Keratinocyte (primary cell): ENCODE measurements at regions not wholly inside any gene's neighbourhood (a gene's known extent, or its start where the extent isn't known, plus 50 kb on each side); places are given as distances from the start of the nearest gene placed in this dataset.

Experiments used
- CTCF ChIP-seq, 3 experiments: IDR thresholded peaks in 1 of 3; conservative IDR thresholded peaks in 1 of 3; optimal IDR thresholded peaks in 1 of 3; 2 replicates in 2 of 3; 3 replicates in 1 of 3; pipeline versions ENCODE3 to v1.5.1; 2011; ENCODE audit warnings: low read length in 3 of 3, mild to moderate bottlenecking in 3 of 3, moderate library complexity in 2 of 3, control low read depth in 1 of 3, inconsistent platforms in 1 of 3; ENCODE audit not compliant: insufficient read depth in 2 of 3; ENCODE audit errors: extremely low read depth in 1 of 3
- EZH2 ChIP-seq: IDR thresholded peaks from one replicate; pipeline ENCODE4 v1.6.1; 2012; ENCODE audit warnings: inconsistent platforms, mild to moderate bottlenecking, low read length, moderate library complexity

- TF ChIP-seq EZH2 (no peak), CTCF (optimal IDR thresholded peaks at IDR 0.05 in 1 of 3, IDR thresholded peaks at IDR 0.05 in 1 of 3, conservative IDR thresholded peaks at IDR 0.05 in 1 of 3; ENCODE audit: extremely low read depth in 1 of 3, insufficient read depth in 2 of 3, low read length in 3 of 3) (no peak)
Observed at GRCh38 chrX:94204524-94204923, 530.5 kb downstream of the FAM133A start.
